ENCODE measurements at regions not wholly inside any gene's neighbourhood (a gene's known extent, or its start where the extent isn't known, plus 50 kb on each side); places are given as distances from the start of the nearest gene placed in this dataset.
"Not testable (repeated sequence)": the region's sequence is repeated elsewhere in the genome, so short reads cannot be mapped to it uniquely, and the experiment has no call there.

GRCh38 chr12:59517522-59517921 is 78.3 kb upstream of the SLC16A7 start:
- no peak for DNase-seq (ENCODE audit: low spot score)

- no peak for DNase-seq (ENCODE audit: low spot score)
These were observed 94.9 kb upstream of the SLC16A7 start for GRCh38 chr12:59500915-59501314.

- no peak for DNase-seq (ENCODE audit: low spot score)
These were observed 95.5 kb upstream of the SLC16A7 start for GRCh38 chr12:59500335-59500734.

- no peak for DNase-seq (ENCODE audit: low spot score)
These were observed 96.1 kb upstream of the SLC16A7 start for GRCh38 chr12:59499774-59500173.

GRCh38 chr12:59494617-59495016 is 101.2 kb upstream of the SLC16A7 start:
- no peak for DNase-seq (ENCODE audit: low spot score)

GRCh38 chr12:59491877-59492276 is 104.0 kb upstream of the SLC16A7 start:
- no peak for DNase-seq (ENCODE audit: low spot score)

GRCh38 chr12:59486827-59487226 is 109.0 kb upstream of the SLC16A7 start:
- no peak for DNase-seq (ENCODE audit: low spot score)

GRCh38 chr12:59484575-59484974 is 111.3 kb upstream of the SLC16A7 start:
- no peak for DNase-seq (ENCODE audit: low spot score)

- DNase-seq (ENCODE audit: low spot score), result not testable (repeated sequence)
These were observed 121.6 kb upstream of the SLC16A7 start for GRCh38 chr12:59474236-59474635.

GRCh38 chr12:59472273-59472672 is 123.6 kb upstream of the SLC16A7 start:
- no peak for DNase-seq (ENCODE audit: low spot score)

- DNase-seq (ENCODE audit: low spot score), result no peak
These were observed 135.7 kb upstream of the SLC16A7 start for GRCh38 chr12:59459966-59460660.

GRCh38 chr12:59453475-59453874 is 142.4 kb upstream of the SLC16A7 start:
- DNase-seq (ENCODE audit: low spot score), result no peak

- no peak for DNase-seq (ENCODE audit: low spot score)
These were observed 143.1 kb upstream of the SLC16A7 start for GRCh38 chr12:59452746-59453145.

GRCh38 chr12:59452259-59452658 is 143.6 kb upstream of the SLC16A7 start:
- DNase-seq (ENCODE audit: low spot score), result no peak

- no peak for DNase-seq (ENCODE audit: low spot score)
These were observed 149.7 kb upstream of the SLC16A7 start for GRCh38 chr12:59446116-59446515.

- DNase-seq (ENCODE audit: low spot score), result no peak
These were observed 150.9 kb upstream of the SLC16A7 start for GRCh38 chr12:59444932-59445331.

GRCh38 chr12:59432057-59432456 is 163.8 kb upstream of the SLC16A7 start:
- DNase-seq (ENCODE audit: low spot score), result no peak

- no peak for DNase-seq (ENCODE audit: low spot score)
These were observed 164.6 kb upstream of the SLC16A7 start for GRCh38 chr12:59431266-59431665.

- DNase-seq (ENCODE audit: low spot score), result no peak
These were observed 166.1 kb upstream of the SLC16A7 start for GRCh38 chr12:59429766-59430165.

GRCh38 chr12:59425798-59426197 is 170.0 kb upstream of the SLC16A7 start:
- DNase-seq (ENCODE audit: low spot score), result no peak

GRCh38 chr12:59424666-59425065 is 171.2 kb upstream of the SLC16A7 start:
- not testable (repeated sequence) for DNase-seq (ENCODE audit: low spot score)

GRCh38 chr12:59414051-59414450 is 181.8 kb upstream of the SLC16A7 start:
- DNase-seq (ENCODE audit: low spot score), result no peak

- no peak for DNase-seq (ENCODE audit: low spot score)
These were observed 187.4 kb upstream of the SLC16A7 start for GRCh38 chr12:59408431-59408830.

- no peak for DNase-seq (ENCODE audit: low spot score)
These were observed 188.0 kb upstream of the SLC16A7 start for GRCh38 chr12:59407799-59408198.
